HCT116 (cell line): ENCODE measurements at regions not wholly inside any gene's neighbourhood (a gene's known extent, or its start where the extent isn't known, plus 50 kb on each side); places are given as distances from the start of the nearest gene placed in this dataset.

Experiments used
- ATAC-seq: fragments of 200-7000 bp; cut with Tn5 transposase; 2 replicates; pipeline ENCODE4 v1.9.1; 2020; ENCODE audit warnings: mild to moderate bottlenecking, moderate library complexity
- BruUV-seq: library from RNA; stranded (reverse); fragments of 400-500 nt; replicated peaks from 2 replicates; lab custom pipeline; 2021; lab: Mats Ljungman, UMichigan
- CTCF ChIA-PET: fragments of 300-600 bp; sonication (Branson Sonifier 250); formaldehyde crosslinking; loops from one replicate; lab custom pipeline; 2021; ENCODE audit warnings: antibody characterized with exemption; lab: Charles Lee
- POLR2A ChIA-PET: fragments of 300-600, 350-600 bp; sonication (Branson Sonifier 250); formaldehyde crosslinking; loops from one replicate; lab custom pipeline; 2021; ENCODE audit warnings: antibody characterized with exemption; lab: Charles Lee
- RAD21 ChIA-PET, 2 experiments: fragments of 300-600 bp; sonication (Branson Sonifier 250); formaldehyde crosslinking; loops; one replicate each; lab custom pipeline; 2023; ENCODE audit warnings: low total read pairs in 2 of 2; ENCODE audit not compliant: uncharacterized antibody in 2 of 2, unreplicated experiment in 2 of 2, low non-redundant PET in 1 of 2; lab: Charles Lee
- DNase-seq: peaks from one replicate; pipeline ENCODE4 v3.0.0-alpha.2; 2010; ENCODE audit warnings: low read depth, low spot score
- H2AFZ ChIP-seq: fragments of 200-600 bp; shearing (Covaris generic), sonication (generic); 2 replicates; pipeline ENCODE4 v1.6.1; 2017; ENCODE audit warnings: low read depth, mixed run types, mixed read lengths, antibody characterized with exemption, low read length; ENCODE audit not compliant: poor library complexity, severe bottlenecking
- H3K27ac ChIP-seq: 2 replicates; pipeline ENCODE4 v1.5.1; 2012; ENCODE audit warnings: low read depth, low read length
- H3K27me3 ChIP-seq: fragments of 200-600 bp; sonication (generic); 2 replicates; pipeline ENCODE4 v1.6.1; 2016; ENCODE audit warnings: mixed run types, low read length, mixed read lengths; ENCODE audit not compliant: insufficient read depth
- H3K36me3 ChIP-seq, 2 experiments: fragments of 200-500 bp in 1 of 2; fragments of 200-600 bp in 1 of 2; sonication (Bioruptor generic) in 1 of 2; sonication (generic) in 1 of 2; 2 replicates each; pipeline versions ENCODE4 v1.5.1 to v1.6.1; 2014 to 2016; ENCODE audit warnings: low read length in 2 of 2, inconsistent platforms in 1 of 2, mixed read lengths in 1 of 2, mixed run types in 1 of 2; ENCODE audit not compliant: insufficient read depth in 2 of 2, control insufficient read depth in 1 of 2
- H3K4me1 ChIP-seq, 2 experiments: fragments of 200-600 bp in 1 of 2; sonication (generic) in 1 of 2; 2 replicates each; pipeline versions ENCODE4 v1.5.1 to v1.6.1; 2012 to 2017; ENCODE audit warnings: low read length in 2 of 2, inconsistent platforms in 1 of 2, mild to moderate bottlenecking in 1 of 2, mixed read lengths in 1 of 2, mixed run types in 1 of 2, moderate library complexity in 1 of 2; ENCODE audit not compliant: insufficient read depth in 2 of 2, control insufficient read depth in 1 of 2
- H3K4me2 ChIP-seq: fragments of 200-600 bp; sonication (generic); 2 replicates; pipeline ENCODE4 v1.6.1; 2017; ENCODE audit warnings: mixed run types, low read length, mixed read lengths
- H3K4me3 ChIP-seq, 2 experiments: fragments of 200-600 bp in 1 of 2; sonication (generic) in 1 of 2; replicated peaks in 1 of 2; 2 replicates each; pipeline ENCODE4 v1.5.1; 2011 to 2016; ENCODE audit warnings: low read length in 2 of 2, control low read depth in 1 of 2, low read depth in 1 of 2, mild to moderate bottlenecking in 1 of 2, mixed read lengths in 1 of 2, mixed run types in 1 of 2
- H3K79me2 ChIP-seq: fragments of 200-600 bp; sonication (generic); 2 replicates; pipeline ENCODE4 v1.6.1; 2017; ENCODE audit warnings: mild to moderate bottlenecking, mixed run types, low read length, moderate library complexity, mixed read lengths; ENCODE audit not compliant: insufficient read depth
- H3K9ac ChIP-seq: fragments of 200-600 bp; sonication (generic); 2 replicates; pipeline ENCODE4 v1.6.1; 2016; ENCODE audit warnings: low read length, mixed read lengths
- H3K9me2 ChIP-seq: fragments of 200-600 bp; sonication (generic), shearing (Covaris generic); 2 replicates; pipeline ENCODE4 v1.6.1; 2017; ENCODE audit warnings: mixed run types, mild to moderate bottlenecking, moderate library complexity; ENCODE audit not compliant: insufficient read depth
- H3K9me3 ChIP-seq, 2 experiments: fragments of 200-500 bp in 1 of 2; fragments of 200-600 bp in 1 of 2; sonication (Bioruptor generic) in 1 of 2; sonication (generic) in 1 of 2; 2 replicates each; pipeline ENCODE4 v1.6.1; 2014 to 2017; ENCODE audit warnings: low read length in 2 of 2, mixed read lengths in 2 of 2, inconsistent platforms in 1 of 2, low read depth in 1 of 2, mild to moderate bottlenecking in 1 of 2, mixed run types in 1 of 2, moderate library complexity in 1 of 2; ENCODE audit not compliant: control insufficient read depth in 1 of 2, insufficient read depth in 1 of 2
- H4K20me1 ChIP-seq: fragments of 200-600 bp; sonication (generic), shearing (Covaris generic); 2 replicates; pipeline ENCODE4 v1.6.1; 2017; ENCODE audit warnings: mixed run types, mild to moderate bottlenecking, moderate library complexity; ENCODE audit not compliant: insufficient read depth
- CEBPB ChIP-seq: IDR thresholded peaks from 2 replicates; pipeline ENCODE4 v1.6.1; 2012; ENCODE audit warnings: low read depth
- ELF1 ChIP-seq: IDR thresholded peaks from 2 replicates; pipeline ENCODE4 v1.6.1; 2012; ENCODE audit warnings: low read depth, borderline replicate concordance
- EZH2phosphoT487 ChIP-seq: fragments of 200-600 bp; IDR thresholded peaks from 2 replicates; pipeline ENCODE4 v1.6.1; 2018; ENCODE audit warnings: antibody characterized with exemption, borderline replicate concordance
- FOSL1 ChIP-seq: IDR thresholded peaks from 2 replicates; pipeline ENCODE4 v1.6.1; 2012; ENCODE audit warnings: low read depth
- POLR2AphosphoS5 ChIP-seq: IDR thresholded peaks from 2 replicates; pipeline ENCODE4 v1.6.1; 2011; ENCODE audit warnings: mild to moderate bottlenecking, low read depth, low read length, moderate library complexity
- RAD21 ChIP-seq: IDR thresholded peaks from 2 replicates; pipeline ENCODE4 v1.6.1; 2012; ENCODE audit warnings: low read depth, mild to moderate bottlenecking
- SRF ChIP-seq: IDR thresholded peaks from 2 replicates; pipeline ENCODE4 v1.6.1; 2012; ENCODE audit warnings: low read depth
- ZFX ChIP-seq: fragments of 450-650 bp; IDR thresholded peaks from 2 replicates; pipeline ENCODE4 v1.6.1; 2017
- intact Hi-C: fragments of 100-400 bp; cut with micrococcal nuclease; formaldehyde crosslinking; loops from 2 replicates; pipeline ENCODE4 v1.10.0; 2022
- TF ChIP-seq, protein P1 (sequence below), 3 experiments: fragments of 200-600 bp in 1 of 3; sonication (generic) in 1 of 3; IDR thresholded peaks in 2 of 3; conservative IDR thresholded peaks in 1 of 3; 2 replicates each; pipeline ENCODE4 v1.5.1; 2012 to 2017; ENCODE audit warnings: low read depth in 2 of 3, low read length in 2 of 3, antibody characterized with exemption in 1 of 3, borderline replicate concordance in 1 of 3, control low read depth in 1 of 3, mild to moderate bottlenecking in 1 of 3, mixed read lengths in 1 of 3, mixed run types in 1 of 3, moderate library complexity in 1 of 3; ENCODE audit not compliant: insufficient read depth in 1 of 3
- TF ChIP-seq, protein P2 (sequence below): IDR thresholded peaks from 2 replicates; pipeline ENCODE4 v1.6.1; 2012; ENCODE audit warnings: low read depth

DNA sequence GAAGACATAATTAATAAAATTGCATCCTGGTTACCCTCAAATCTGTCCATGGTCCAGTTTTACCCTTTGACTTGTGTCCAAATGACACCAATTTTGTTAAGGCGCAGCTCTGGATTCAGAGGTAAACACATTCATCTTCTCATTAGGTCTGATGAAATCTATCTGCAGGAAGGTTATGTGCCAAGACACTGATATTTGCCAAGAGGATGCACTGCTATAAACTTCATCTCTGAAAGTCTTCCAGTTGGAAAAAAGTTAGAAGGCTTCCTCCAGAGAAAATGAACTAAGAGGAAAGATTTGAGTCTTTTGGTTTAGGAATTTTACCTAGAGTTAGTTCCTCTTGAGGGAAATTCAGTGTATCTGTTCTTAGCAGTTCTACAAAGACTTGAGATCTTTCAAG is 717.8 kb downstream of the DTWD2 start:
- DNase-seq, result no peak
- ChIA-PET CTCF (no interaction called here), POLR2A (no interaction called here)
- H2AFZ ChIP-seq, result no peak overlapping the region
- no peak overlapping the region for H3K4me3 ChIP-seq
- H3K9me2 ChIP-seq, result no peaks in the 10 kb centered on the region
- no peaks in the 10 kb centered on the region for H3K36me3 ChIP-seq
- TF ChIP-seq SRF, result no peak
- TF ChIP-seq, protein P1, sequence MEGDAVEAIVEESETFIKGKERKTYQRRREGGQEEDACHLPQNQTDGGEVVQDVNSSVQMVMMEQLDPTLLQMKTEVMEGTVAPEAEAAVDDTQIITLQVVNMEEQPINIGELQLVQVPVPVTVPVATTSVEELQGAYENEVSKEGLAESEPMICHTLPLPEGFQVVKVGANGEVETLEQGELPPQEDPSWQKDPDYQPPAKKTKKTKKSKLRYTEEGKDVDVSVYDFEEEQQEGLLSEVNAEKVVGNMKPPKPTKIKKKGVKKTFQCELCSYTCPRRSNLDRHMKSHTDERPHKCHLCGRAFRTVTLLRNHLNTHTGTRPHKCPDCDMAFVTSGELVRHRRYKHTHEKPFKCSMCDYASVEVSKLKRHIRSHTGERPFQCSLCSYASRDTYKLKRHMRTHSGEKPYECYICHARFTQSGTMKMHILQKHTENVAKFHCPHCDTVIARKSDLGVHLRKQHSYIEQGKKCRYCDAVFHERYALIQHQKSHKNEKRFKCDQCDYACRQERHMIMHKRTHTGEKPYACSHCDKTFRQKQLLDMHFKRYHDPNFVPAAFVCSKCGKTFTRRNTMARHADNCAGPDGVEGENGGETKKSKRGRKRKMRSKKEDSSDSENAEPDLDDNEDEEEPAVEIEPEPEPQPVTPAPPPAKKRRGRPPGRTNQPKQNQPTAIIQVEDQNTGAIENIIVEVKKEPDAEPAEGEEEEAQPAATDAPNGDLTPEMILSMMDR (IDR thresholded peaks at IDR 0.05 in 2 of 3, conservative IDR thresholded peaks at IDR 0.05 in 1 of 3; ENCODE audit: borderline replicate concordance in 1 of 3, insufficient read depth in 1 of 3, low read depth in 2 of 3, low read length in 2 of 3), result no peak
- no peak for TF ChIP-seq EZH2phosphoT487
- no peak for TF ChIP-seq POLR2AphosphoS5
- TF ChIP-seq, protein P2, sequence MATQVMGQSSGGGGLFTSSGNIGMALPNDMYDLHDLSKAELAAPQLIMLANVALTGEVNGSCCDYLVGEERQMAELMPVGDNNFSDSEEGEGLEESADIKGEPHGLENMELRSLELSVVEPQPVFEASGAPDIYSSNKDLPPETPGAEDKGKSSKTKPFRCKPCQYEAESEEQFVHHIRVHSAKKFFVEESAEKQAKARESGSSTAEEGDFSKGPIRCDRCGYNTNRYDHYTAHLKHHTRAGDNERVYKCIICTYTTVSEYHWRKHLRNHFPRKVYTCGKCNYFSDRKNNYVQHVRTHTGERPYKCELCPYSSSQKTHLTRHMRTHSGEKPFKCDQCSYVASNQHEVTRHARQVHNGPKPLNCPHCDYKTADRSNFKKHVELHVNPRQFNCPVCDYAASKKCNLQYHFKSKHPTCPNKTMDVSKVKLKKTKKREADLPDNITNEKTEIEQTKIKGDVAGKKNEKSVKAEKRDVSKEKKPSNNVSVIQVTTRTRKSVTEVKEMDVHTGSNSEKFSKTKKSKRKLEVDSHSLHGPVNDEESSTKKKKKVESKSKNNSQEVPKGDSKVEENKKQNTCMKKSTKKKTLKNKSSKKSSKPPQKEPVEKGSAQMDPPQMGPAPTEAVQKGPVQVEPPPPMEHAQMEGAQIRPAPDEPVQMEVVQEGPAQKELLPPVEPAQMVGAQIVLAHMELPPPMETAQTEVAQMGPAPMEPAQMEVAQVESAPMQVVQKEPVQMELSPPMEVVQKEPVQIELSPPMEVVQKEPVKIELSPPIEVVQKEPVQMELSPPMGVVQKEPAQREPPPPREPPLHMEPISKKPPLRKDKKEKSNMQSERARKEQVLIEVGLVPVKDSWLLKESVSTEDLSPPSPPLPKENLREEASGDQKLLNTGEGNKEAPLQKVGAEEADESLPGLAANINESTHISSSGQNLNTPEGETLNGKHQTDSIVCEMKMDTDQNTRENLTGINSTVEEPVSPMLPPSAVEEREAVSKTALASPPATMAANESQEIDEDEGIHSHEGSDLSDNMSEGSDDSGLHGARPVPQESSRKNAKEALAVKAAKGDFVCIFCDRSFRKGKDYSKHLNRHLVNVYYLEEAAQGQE, result no peak
- no peak for TF ChIP-seq ELF1
- TF ChIP-seq ZFX, result no peak
- no peak for TF ChIP-seq CEBPB
- TF ChIP-seq FOSL1, result no peak
- TF ChIP-seq RAD21, result no peak
- TF ChIP-seq, all 23 proteins: peak for 0
- H3K79me2 ChIP-seq, result no peaks in the 10 kb centered on the region
- no peaks in the 10 kb centered on the region for H3K4me1 ChIP-seq
- H3K9ac ChIP-seq, result no peak overlapping the region
- no peaks in the 10 kb centered on the region for H3K27me3 ChIP-seq
- intact Hi-C loops, result no loop called here
- H3K9me3 ChIP-seq, result no peaks in the 10 kb centered on the region
- no peaks in the 10 kb centered on the region for H4K20me1 ChIP-seq
- no TSS peak for BruUV-seq
- H3K27ac ChIP-seq, result no peak overlapping the region
- H3K4me2 ChIP-seq, result no peak overlapping the region
- ATAC-seq, result no peak
- RAD21 ChIA-PET, result no interaction called here
